CD4-positive, alpha-beta T cell (primary cell): ENCODE measurements at regions not wholly inside any gene's neighbourhood (a gene's known extent, or its start where the extent isn't known, plus 50 kb on each side); places are given as distances from the start of the nearest gene placed in this dataset.

Experiments used
- ATAC-seq: fragments of 200-7000 bp; cut with Tn5 transposase; one replicate; pipeline ENCODE4 v1.10.0; 2022; ENCODE audit warnings: mild to moderate bottlenecking; ENCODE audit not compliant: poor library complexity
- CTCF ChIA-PET: fragments of 350-600 bp; sonication (Branson Sonifier 250); formaldehyde crosslinking; loops from one replicate; lab custom pipeline; 2021; ENCODE audit warnings: antibody characterized with exemption, inconsistent platforms; lab: Charles Lee
- POLR2A ChIA-PET: fragments of 350-600 bp; sonication (Branson Sonifier 250); formaldehyde crosslinking; loops from one replicate; lab custom pipeline; 2021; ENCODE audit warnings: antibody characterized with exemption, inconsistent platforms; lab: Charles Lee
- DNase-seq, 14 experiments: peaks; one replicate each; pipeline ENCODE4 v3.0.0-alpha.2; 2013 to 2020; ENCODE audit warnings: mixed read lengths in 2 of 14
- H3K27ac ChIP-seq, 2 donors: one replicate each; pipeline versions ENCODE4 v1.5.1 to v1.7.0; 2013; ENCODE audit warnings: low read length in 2 of 2, low read depth in 1 of 2, mild to moderate bottlenecking in 1 of 2
- H3K27me3 ChIP-seq, 2 experiments: 1 replicate in 1 of 2; 2 replicates in 1 of 2; pipeline versions ENCODE4 v1.6.1 to v1.7.0; 2013; ENCODE audit warnings: low read length in 2 of 2, control low read depth in 1 of 2, mild to moderate bottlenecking in 1 of 2, moderate library complexity in 1 of 2; ENCODE audit not compliant: insufficient read depth in 2 of 2, control insufficient read depth in 1 of 2
- H3K36me3 ChIP-seq: one replicate; pipeline ENCODE4 v1.6.1; 2013; ENCODE audit warnings: low read length, control low read depth; ENCODE audit not compliant: insufficient read depth
- H3K4me1 ChIP-seq: one replicate; pipeline ENCODE4 v1.6.1; 2013; ENCODE audit warnings: low read length, control low read depth; ENCODE audit not compliant: insufficient read depth
- H3K4me3 ChIP-seq: one replicate; pipeline ENCODE4 v1.5.1; 2013; ENCODE audit warnings: mild to moderate bottlenecking, low read length, moderate library complexity
- H3K9me3 ChIP-seq, 2 experiments: 1 replicate in 1 of 2; 2 replicates in 1 of 2; pipeline versions ENCODE4 v1.6.1 to v1.7.0; 2013; ENCODE audit warnings: low read length in 2 of 2, mild to moderate bottlenecking in 2 of 2, control low read depth in 1 of 2, moderate library complexity in 1 of 2; ENCODE audit not compliant: control insufficient read depth in 1 of 2, insufficient read depth in 1 of 2
- H3K27ac Mint-ChIP-seq: one replicate; pipeline ENCODE4 v1.8.0; 2020; ENCODE audit warnings: mixed read lengths
- H3K27me3 Mint-ChIP-seq: one replicate; pipeline ENCODE4 v1.8.0; 2021; ENCODE audit warnings: mixed read lengths
- H3K36me3 Mint-ChIP-seq: one replicate; pipeline ENCODE4 v1.8.0; 2021; ENCODE audit warnings: low read depth, mixed read lengths
- H3K4me1 Mint-ChIP-seq: one replicate; pipeline ENCODE4 v1.8.0; 2021; ENCODE audit warnings: low read depth, mixed read lengths
- H3K4me3 Mint-ChIP-seq: one replicate; pipeline ENCODE4 v1.8.0; 2020; ENCODE audit warnings: mild to moderate bottlenecking, mixed read lengths
- H3K9me3 Mint-ChIP-seq: one replicate; pipeline ENCODE4 v1.8.0; 2020; ENCODE audit warnings: mixed read lengths
- CTCF ChIP-seq: fragments of 200-600 bp; IDR thresholded peaks from one replicate; pipeline ENCODE4 v1.8.0; 2022; ENCODE audit warnings: antibody characterized with exemption, mild to moderate bottlenecking
- intact Hi-C, 2 experiments: fragments of 100-400 bp; cut with DNase I in 1 of 2; cut with micrococcal nuclease in 1 of 2; formaldehyde crosslinking; loops; one replicate each; pipeline versions ENCODE4 v1.15.1 to v1.9.0; 2023 to 2025; cut with DNase I, micrococcal nuclease

GRCh38 chr7:92914645-92915044 lies 78.3 kb upstream of the CDK6 start:
- no peaks in the 10 kb centered on the region for H3K9me3 Mint-ChIP-seq
- no peak for TF ChIP-seq CTCF
- CTCF ChIA-PET = no interaction called here

GRCh38 chr7:92913849-92914248 lies 77.5 kb upstream of the CDK6 start:
- H3K9me3 Mint-ChIP-seq = no peaks in the 10 kb centered on the region
- ATAC-seq = no peak
- no peak overlapping the region for H3K4me3 ChIP-seq
- no peaks in the 10 kb centered on the region for H3K36me3 ChIP-seq
- no peak overlapping the region for H3K27ac ChIP-seq
- no peak for TF ChIP-seq CTCF
- H3K9me3 ChIP-seq = no peaks in the 10 kb centered on the region
- no peaks in the 10 kb centered on the region for H3K4me1 ChIP-seq
- ChIA-PET CTCF (no interaction called here), POLR2A (no interaction called here)
- no peaks in the 10 kb centered on the region for H3K27me3 ChIP-seq
- no peaks in the 10 kb centered on the region for H3K27me3 Mint-ChIP-seq
- H3K27ac Mint-ChIP-seq = no peak overlapping the region
- DNase-seq = no peak
- intact Hi-C loops = no loop called here
- no peaks in the 10 kb centered on the region for H3K36me3 Mint-ChIP-seq
- H3K4me3 Mint-ChIP-seq = no peak overlapping the region
- no peaks in the 10 kb centered on the region for H3K4me1 Mint-ChIP-seq

More at GRCh38 chr7:92914645-92915044, 78.3 kb upstream of the CDK6 start:
- no peaks in the 10 kb centered on the region for H3K27me3 Mint-ChIP-seq
- H3K36me3 Mint-ChIP-seq = no peaks in the 10 kb centered on the region
- H3K4me3 ChIP-seq = no peak overlapping the region
- H3K4me1 Mint-ChIP-seq = no peaks in the 10 kb centered on the region
- H3K4me3 Mint-ChIP-seq = no peak overlapping the region
- H3K9me3 ChIP-seq = no peaks in the 10 kb centered on the region
- ATAC-seq (no peak), DNase-seq (no peak)
- H3K27ac ChIP-seq = no peak overlapping the region
- no peaks in the 10 kb centered on the region for H3K27me3 ChIP-seq
- POLR2A ChIA-PET = no interaction called here
- no peaks in the 10 kb centered on the region for H3K4me1 ChIP-seq
- intact Hi-C loops = no loop called here
- H3K27ac Mint-ChIP-seq = no peak overlapping the region
- no peaks in the 10 kb centered on the region for H3K36me3 ChIP-seq

- no peak overlapping the region for H3K4me3 Mint-ChIP-seq
- H3K27ac Mint-ChIP-seq = no peak overlapping the region
- intact Hi-C loops = no loop called here
- no peak overlapping the region for H3K27ac ChIP-seq
- no peaks in the 10 kb centered on the region for H3K4me1 Mint-ChIP-seq
- no peak for TF ChIP-seq CTCF
- H3K4me3 ChIP-seq = no peak overlapping the region
- H3K36me3 ChIP-seq = no peaks in the 10 kb centered on the region
- no peaks in the 10 kb centered on the region for H3K27me3 ChIP-seq
- DNase-seq (no peak), ATAC-seq (no peak)
- CTCF ChIA-PET = no interaction called here
- no peaks in the 10 kb centered on the region for H3K4me1 ChIP-seq
- H3K9me3 ChIP-seq = no peaks in the 10 kb centered on the region
- H3K36me3 Mint-ChIP-seq = no peaks in the 10 kb centered on the region
- POLR2A ChIA-PET = no interaction called here
- no peaks in the 10 kb centered on the region for H3K9me3 Mint-ChIP-seq
- H3K27me3 Mint-ChIP-seq = no peaks in the 10 kb centered on the region
Observed at GRCh38 chr7:92910976-92911375, 74.6 kb upstream of the CDK6 start.
